GM10248 (cell line): ENCODE measurements at regions not wholly inside any gene's neighbourhood (a gene's known extent, or its start where the extent isn't known, plus 50 kb on each side); places are given as distances from the start of the nearest gene placed in this dataset.

Experiments used
- CTCF ChIA-PET: fragments of 300-600 bp; sonication (Branson Sonifier 250); formaldehyde crosslinking; extraction: SDS; loops from one replicate; lab custom pipeline; 2021; ENCODE audit warnings: antibody characterized with exemption; lab: Yijun Ruan, JAX
- POLR2A ChIA-PET: fragments of 350-650 bp; sonication (Branson Sonifier 250); formaldehyde crosslinking; extraction: SDS; loops from one replicate; lab custom pipeline; 2020; ENCODE audit warnings: antibody characterized with exemption; lab: Yijun Ruan, JAX
- DNase-seq: peaks from one replicate; pipeline ENCODE4 v3.0.0; 2012; ENCODE audit errors: extremely low spot score
- CTCF ChIP-seq: IDR thresholded peaks from 2 replicates; pipeline ENCODE4 v1.5.1; 2012; ENCODE audit warnings: mild to moderate bottlenecking, low read depth; ENCODE audit errors: extremely low read depth, missing control alignments, control extremely low read depth

- ChIA-PET POLR2A (no interaction called here), CTCF (interaction anchor here (1.0 to 1.1 kb wide), 3 partner anchors 10 to 82 kb away, joined by 3 to 4 read pairs (median 3); no protein-coding TSS in a partner anchor)
- TF ChIP-seq CTCF, result no peak
- DNase-seq, result no peak
Measured at GRCh38 chr10:62529396-62529795, 155.2 kb downstream of the ZNF365 start.

DNA sequence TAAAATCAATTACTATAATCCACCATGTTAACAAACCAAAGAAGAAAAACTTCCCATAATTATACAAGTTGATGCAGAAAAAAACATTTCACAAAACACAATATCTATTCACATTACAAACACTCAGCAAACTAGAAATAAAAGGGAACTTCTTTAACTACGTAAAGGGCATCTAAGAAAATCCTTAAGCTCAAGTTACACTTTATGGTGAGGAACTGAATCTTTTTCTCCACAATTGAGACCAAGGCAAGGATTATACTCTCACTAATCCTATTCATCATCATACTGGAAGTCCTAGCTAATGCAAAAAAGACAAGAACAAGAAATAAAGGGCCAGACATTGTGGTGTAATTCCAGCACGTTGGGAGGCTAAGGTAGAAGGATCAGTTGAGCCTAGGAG, 159.9 kb downstream of the ZNF365 start:
- ChIA-PET CTCF (interaction anchor here (1.1 to 1.2 kb wide), 3 partner anchors 9 to 623 kb away, joined by 3 to 5 read pairs (median 3); no protein-coding TSS in a partner anchor), POLR2A (no interaction called here)
- no peak for TF ChIP-seq CTCF
- DNase-seq, result no peak

- no peak for TF ChIP-seq CTCF
- no peak for DNase-seq
- POLR2A ChIA-PET, result no interaction called here
- CTCF ChIA-PET, result interaction anchor here (1.0 to 1.4 kb wide), 3 partner anchors 11 to 1182 kb away, joined by 3 read pairs; no protein-coding TSS in a partner anchor
Measured at GRCh38 chr10:62538606-62539005, 164.4 kb downstream of the ZNF365 start.

GRCh38 chr10:62540389-62540788, 166.2 kb downstream of the ZNF365 start:
- TF ChIP-seq CTCF, result no peak
- ChIA-PET POLR2A (no interaction called here), CTCF (interaction anchor here (0.9 to 2.2 kb wide), 6 partner anchors 10 to 53 kb away, joined by 3 to 9 read pairs (median 3); no protein-coding TSS in a partner anchor)
- no peak for DNase-seq

- no peak for DNase-seq
- TF ChIP-seq CTCF, result no peak
- ChIA-PET POLR2A (no interaction called here), CTCF (interaction anchor here (0.9 to 2.2 kb wide), 2 partner anchors 13 to 280 kb away, joined by 3 to 9 read pairs; no protein-coding TSS in a partner anchor)
Measured at GRCh38 chr10:62541811-62542210, 167.6 kb downstream of the ZNF365 start.

DNA sequence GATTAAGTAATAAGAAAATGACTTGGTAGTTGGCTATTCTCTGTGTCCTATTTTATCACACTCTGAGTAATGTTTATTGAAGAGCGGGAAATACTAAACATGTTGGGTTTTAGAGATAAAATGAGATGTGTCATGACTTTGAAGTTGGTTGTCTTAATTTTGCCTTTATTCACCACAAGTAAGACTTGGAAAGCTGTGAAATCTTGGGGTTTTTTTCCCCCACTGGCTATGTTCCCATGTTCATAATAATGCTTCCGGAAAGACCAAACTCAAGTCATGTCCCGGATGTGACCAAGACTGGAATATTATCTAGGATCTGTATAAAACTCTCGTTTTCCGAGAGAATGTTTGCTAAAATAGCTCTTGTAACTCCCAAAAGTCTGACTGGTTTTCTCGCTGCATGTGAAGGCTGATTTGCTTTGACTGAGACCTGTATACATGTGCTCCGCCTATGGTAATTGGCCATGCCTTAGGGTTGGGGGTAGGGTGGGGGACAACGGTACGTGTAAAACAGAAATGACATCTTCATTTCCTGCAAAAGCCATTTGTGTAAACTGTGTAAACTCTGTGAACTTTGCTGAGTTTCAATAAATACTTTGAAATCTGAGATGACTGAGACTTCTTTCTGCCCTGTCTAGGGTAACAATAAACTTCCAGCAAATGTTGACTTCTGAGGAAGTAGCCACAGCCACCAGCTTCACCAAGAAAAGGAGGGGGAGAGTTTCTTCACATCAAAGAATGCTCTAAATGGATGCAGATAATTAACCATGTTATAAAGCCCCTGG, 169.6 kb downstream of the ZNF365 start:
- ChIA-PET CTCF (interaction anchor here (1.2 to 1.7 kb wide), 3 partner anchors 9 to 16 kb away, joined by 3 to 8 read pairs (median 4); no protein-coding TSS in a partner anchor), POLR2A (no interaction called here)

More for the DNA sequence above, 169.6 kb downstream of the ZNF365 start:
- no peak for DNase-seq
- TF ChIP-seq CTCF, result no peak
